NCI-H526 (cell line): ENCODE measurements at regions not wholly inside any gene's neighbourhood (a gene's known extent, or its start where the extent isn't known, plus 50 kb on each side); places are given as distances from the start of the nearest gene placed in this dataset.

Source experiments
- DNase-seq, 2 experiments: peaks; one replicate each; lab custom pipeline; 2025; lab: John Stamatoyannopoulos, UW

- DNase-seq = no peak
Measured at GRCh38 chr9:20042128-20042711, 253.4 kb upstream of the SLC24A2 start.

GRCh38 chr9:20041697-20042081 lies 252.9 kb upstream of the SLC24A2 start:
- DNase-seq = no peak

DNA sequence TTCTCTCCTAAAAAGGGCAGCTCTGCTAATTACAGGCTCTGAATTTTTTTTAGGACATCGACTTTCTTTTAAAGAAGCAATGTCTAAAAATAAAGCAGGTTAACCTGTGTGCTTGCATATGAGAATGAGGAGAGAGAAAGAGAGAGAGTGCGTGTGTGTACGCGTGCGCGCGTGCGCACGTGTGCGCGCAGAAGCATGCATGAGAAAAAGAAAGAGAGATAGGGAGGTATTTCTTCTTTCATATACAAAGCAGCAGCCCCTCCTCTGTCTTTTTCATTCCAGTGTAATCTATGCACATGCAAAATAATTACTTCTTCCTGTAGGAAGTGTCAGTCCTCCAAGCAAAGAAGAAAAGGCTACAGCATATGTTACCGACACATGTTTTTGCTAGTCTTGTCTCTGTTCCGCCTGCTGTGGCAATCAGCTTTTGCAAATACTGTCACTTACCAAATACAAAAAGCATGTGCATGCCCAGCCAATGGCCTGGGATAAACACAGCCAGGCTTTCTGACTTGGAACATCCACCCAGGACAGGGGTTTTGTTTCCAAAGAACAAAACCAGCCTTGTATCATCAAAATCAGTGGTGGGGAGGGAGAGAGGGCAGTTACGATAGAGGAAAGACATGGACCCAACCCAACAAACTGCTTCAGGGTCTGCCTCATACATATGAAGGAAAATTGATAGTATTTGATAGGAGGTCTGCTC lies 252.3 kb upstream of the SLC24A2 start:
- DNase-seq = peak in 1 of 2 experiments; percentile 7

- no peak for DNase-seq
Measured at GRCh38 chr9:20037699-20038098, 248.9 kb upstream of the SLC24A2 start.

DNA sequence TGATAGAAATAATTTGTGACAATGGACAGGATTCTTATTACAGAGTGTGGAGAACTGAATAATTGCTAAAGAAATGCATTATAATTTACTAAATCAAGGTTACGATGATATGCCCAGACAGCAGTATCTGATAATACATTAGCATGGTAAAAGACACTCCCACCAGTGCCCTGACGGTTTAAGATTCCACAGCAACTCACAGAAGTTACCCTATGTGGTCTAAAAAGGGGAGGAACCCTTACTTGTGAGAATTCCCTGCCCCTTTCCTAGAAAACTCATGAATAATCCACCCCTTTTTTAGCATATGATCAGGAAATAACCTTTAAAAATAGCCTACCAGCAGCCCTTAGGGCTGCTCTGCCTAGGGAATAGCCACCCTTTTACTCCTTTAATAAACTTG lies 244.7 kb upstream of the SLC24A2 start:
- no peak for DNase-seq

DNA sequence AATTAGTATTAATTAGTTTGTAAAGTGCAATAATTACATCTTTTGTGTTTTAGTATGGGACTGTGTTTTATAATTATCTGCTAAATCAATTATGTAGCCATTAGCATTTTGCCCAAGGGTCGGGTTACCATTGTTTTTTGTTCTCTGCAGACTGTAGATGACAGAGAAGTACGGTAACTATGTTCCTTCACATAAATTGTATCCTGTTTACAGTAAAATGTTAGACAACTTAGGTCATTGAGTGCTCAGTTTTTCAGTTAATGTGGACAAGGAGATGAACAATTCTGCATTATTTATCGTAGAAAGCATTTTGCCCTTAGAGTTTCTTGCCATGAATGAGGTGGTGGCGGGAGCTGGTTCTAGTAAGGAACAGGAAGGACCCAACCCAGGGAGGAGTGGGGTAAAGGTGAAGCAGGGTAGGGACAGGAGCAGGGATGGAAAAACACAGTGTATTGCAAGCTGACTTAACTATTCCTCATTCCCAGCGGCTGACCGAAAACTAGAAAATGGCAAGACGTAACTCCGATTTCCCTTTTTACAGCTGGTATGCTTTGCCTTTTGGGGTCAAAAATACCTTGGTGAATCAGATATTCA lies 243.7 kb upstream of the SLC24A2 start:
- DNase-seq = no peak

- no peak for DNase-seq
Measured at GRCh38 chr9:20031836-20032235, 243.0 kb upstream of the SLC24A2 start.

DNA sequence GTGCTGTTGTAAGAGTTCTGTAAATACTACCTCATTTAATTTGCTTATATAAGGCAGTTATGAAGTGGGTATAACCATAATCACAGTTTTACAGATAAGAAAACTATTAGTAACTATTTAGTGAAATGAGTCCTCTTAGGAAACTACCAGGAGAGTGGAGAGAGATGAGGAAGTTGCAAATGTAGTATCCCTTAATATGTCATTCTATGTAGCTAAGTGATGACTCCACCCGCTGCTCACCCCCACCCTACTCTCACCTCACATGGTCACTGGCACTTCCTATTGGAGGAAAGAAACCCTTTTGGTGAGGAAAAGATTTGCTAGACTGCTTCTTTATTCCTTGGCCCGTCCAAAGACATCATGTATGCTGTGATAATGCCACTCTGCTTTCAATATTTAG lies 241.8 kb upstream of the SLC24A2 start:
- no peak for DNase-seq

DNA sequence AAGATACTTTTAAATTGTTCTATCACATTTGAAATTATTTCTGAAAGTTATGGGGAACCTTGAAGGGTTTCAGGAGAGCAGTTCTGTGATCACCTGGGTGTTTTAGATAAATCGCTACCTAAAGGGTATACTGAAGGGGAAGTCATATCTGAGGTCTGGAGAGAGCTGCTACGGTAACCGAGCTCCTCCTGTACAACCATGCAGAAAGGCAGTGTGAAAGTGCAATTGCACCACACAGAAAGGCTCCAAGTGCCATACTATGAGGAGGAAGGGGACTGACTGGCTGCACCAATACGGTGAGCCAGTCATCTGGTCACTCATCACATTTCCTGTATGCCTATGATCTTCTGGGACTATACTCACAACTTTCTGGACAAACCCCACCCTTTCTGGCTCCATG lies 241.4 kb upstream of the SLC24A2 start:
- DNase-seq = no peak

DNA sequence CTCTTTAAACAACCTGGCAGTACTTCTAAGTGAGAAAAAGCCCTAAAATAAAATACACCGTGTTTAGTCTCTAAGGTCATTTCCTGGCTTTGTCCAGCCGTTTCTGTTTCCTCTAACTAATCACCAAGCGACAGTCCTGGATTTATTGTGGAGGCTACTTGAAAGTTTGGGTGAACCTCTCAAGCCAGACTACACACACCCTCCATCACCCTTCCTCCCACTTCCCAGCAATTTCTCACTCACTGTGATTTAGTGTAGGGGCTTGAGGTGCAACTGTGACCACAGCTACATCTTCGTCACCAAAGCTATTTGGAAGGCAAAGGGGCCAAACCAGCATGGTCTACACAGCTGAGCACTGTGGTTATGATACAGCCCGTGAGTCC lies 240.0 kb upstream of the SLC24A2 start:
- DNase-seq = no peak

- DNase-seq = no peak
Measured at GRCh38 chr9:20028192-20028848, 239.5 kb upstream of the SLC24A2 start.

DNA sequence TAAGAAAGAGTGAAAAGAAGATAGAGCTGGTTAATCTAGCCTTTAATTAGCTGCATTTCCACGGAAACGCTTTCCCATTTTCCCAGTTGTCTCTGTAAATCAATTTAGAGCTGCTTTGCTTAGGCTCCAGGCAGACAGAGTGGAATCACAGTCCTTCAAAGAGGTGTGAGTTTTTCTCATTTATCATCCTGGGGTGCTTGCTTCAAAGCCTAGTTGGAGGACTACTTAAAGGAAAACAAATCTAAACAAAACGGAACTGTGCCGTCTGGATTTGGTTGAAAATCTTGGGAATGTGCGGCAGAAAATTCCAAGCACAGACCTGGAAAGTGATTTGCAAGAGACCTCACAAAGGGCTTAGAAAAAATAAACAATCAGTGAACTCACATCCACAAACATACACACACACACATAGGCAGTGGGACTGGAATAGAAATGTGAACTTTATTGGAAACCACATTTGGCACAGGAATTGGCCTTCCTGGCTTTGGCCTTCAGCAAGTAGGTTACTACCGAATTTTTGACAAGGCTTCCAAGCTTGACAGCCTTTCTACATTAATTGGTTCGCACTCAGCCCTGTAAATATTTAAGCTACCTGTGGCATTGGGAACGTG lies 235.2 kb upstream of the SLC24A2 start:
- DNase-seq = no peak

DNA sequence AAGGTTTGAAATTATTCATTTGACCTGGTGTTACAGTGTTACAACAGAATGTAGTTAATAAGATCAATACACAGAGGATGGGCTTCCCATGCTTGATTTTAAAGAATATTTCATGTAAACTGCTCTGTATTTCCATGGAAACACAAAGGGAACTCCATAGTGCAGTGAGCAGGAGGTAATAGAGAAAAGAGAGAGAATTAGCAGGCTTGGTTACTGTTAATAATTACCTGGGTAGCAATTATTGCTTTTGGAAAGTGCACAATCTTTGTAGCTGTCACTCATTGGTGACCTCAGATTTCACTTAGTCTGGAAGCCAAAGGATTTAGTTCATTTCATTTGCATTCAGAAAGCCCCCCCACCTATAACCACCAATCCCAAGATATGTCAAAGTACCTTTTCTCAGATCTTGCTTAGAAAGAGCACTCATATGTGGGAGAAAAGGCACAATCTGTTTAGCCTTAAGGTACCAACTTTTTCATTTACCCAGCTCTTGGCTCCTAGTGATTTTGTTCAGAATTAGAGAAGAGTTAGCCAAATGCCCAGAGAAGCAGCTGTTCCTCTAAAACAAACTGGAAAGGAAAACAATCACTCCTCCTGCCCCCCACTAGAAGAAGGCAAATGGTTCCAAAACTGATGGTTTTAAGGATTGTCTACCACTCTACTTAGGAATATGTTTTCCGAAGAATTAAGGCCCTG lies 234.5 kb upstream of the SLC24A2 start:
- DNase-seq = no peak

GRCh38 chr9:20022410-20022809 lies 233.6 kb upstream of the SLC24A2 start:
- DNase-seq = no peak

DNA sequence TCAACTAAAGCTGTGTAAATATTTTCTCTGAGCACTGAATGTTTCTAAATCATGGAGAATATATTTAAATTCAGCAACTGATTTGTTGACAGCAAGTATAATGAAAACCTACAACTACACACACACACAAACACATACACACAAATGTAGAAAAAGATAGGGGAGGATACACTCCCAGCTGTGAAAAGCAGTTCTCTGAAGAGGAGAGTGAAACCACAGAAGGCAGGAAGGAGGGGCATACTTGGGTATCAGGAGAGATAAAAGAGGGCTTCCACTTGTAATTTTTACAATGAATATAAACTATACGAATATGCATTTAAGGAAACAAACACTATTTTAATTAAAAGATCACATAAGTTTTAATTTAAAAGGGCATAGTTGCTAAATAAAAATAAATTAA lies 227.8 kb upstream of the SLC24A2 start:
- no peak for DNase-seq

GRCh38 chr9:20015427-20015931 lies 226.6 kb upstream of the SLC24A2 start:
- DNase-seq = no peak

DNA sequence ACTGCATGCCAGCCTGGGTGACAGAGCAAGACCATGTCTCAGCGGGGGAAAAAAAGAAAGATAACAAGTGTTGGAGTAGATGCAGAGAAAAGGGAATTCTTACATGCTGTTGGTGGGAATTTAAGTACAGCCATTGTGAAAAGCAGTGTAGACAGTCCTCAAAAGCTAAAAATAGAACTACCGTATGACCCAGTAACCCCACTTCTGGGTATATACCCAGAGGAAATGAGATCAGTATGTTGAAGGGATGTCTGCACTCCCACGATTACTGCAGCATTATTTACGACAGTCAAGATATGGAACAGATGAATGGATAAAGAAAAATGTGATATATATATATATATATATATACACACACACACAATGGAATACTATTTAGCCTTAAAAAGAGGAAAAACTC lies 225.3 kb upstream of the SLC24A2 start:
- no peak for DNase-seq

GRCh38 chr9:20012232-20012631 lies 223.4 kb upstream of the SLC24A2 start:
- no peak for DNase-seq

GRCh38 chr9:20009606-20010005 lies 220.8 kb upstream of the SLC24A2 start:
- no peak for DNase-seq

DNA sequence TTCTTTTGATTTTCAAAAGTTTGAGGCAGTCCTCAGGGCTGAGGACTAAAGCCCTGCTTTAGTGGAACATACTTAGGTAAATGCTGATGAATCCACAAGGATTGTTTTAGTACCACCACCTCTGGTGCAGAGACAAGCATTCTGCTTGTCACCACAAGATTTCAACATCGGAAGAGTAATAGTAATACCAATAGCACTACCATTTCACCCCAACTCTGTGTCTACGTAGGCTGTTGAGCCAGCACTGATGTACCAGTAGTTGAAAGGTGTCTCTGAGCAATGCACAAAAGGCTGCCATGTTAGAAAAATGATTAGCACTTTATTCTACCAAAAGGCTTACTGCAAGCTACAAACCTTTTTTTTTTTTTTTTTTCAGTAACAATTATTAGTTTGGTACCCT lies 213.2 kb upstream of the SLC24A2 start:
- no peak for DNase-seq

DNA sequence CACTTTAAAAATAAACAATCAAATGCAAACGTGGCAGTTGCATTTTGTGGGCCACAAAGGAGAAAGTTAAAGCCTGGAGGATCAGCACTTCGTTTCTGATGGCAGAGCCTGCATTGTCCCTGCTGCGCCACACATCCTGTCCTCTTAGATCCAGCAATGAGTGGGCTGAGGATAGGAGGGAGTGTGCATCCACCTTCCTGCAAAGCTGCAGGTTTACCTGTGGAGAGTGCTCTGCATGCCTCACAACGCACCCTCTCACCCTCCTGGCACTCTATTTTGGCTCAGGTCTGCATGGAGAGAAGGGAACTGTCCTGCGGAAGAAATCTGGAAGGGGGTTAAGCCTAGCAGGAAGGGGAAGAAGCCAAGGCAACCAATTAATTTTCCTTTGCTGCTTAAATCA lies 212.2 kb upstream of the SLC24A2 start:
- no peak for DNase-seq

GRCh38 chr9:19999491-20000057 lies 210.7 kb upstream of the SLC24A2 start:
- no peak for DNase-seq
